ENCODE measurements at regions not wholly inside any gene's neighbourhood (a gene's known extent, or its start where the extent isn't known, plus 50 kb on each side); places are given as distances from the start of the nearest gene placed in this dataset.

- DNase-seq, result no peak
These were observed 217.6 kb downstream of the LYPLAL1 start for GRCh38 chr1:219391297-219391696.

DNA sequence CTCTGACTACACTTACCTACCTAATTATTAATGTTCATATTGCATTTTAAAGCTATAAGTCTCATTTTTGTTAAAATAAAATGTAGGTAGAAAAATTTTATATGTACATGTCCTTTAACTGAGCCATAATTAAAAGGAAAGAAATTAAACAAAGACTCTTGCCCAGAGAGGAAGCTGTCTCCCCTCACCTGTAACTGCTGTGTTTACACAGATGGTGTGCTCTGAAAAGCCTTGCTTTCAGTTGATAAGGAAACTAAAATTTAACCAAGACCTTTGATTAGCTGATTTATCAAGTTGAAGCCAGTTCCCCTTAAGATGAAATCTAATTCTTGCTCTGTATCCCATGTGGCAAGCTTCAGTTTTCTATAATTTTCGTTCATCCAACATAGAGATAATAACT is 213.5 kb downstream of the LYPLAL1 start:
- DNase-seq, result no peak

- DNase-seq, result no peak
These were observed 212.2 kb downstream of the LYPLAL1 start for GRCh38 chr1:219385787-219386427.

DNA sequence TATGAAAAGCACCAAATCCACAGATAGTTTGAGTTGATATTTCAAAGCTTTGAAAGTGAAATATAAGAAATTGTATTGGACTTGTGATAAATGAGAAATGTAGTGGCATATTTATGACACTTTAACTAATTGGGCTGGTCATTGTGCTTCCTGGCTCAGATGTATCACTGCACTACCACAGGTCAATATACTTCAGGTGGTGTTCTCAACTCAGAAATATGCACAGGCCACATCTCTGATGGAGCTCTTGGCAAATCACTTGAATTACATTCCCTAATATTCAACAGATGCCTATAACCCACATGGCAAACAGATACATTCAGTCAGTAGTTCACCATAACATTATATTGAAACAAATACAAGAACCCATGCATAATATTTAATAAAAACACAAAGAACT is 209.6 kb downstream of the LYPLAL1 start:
- no peak for DNase-seq

DNA sequence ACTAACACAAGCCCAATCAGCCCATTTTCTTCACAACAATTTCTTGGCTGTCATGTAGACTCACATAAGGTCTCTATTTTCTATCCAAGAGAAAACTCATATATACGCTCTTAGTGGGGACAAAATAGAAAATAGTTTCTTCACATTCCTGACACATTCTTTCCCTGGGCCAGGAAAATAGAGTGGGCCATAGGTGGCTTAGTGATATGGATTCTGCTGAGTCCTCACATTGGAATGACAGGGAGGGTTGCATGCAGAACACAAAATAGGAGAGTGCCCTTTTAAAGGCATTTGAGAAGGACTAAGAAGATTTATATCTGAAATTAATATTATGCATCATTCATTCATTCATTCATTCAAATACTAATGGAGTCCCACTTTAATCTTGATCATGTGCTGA is 207.7 kb downstream of the LYPLAL1 start:
- DNase-seq, result no peak

- no peak for DNase-seq
These were observed 206.8 kb downstream of the LYPLAL1 start for GRCh38 chr1:219380463-219380862.

GRCh38 chr1:219379691-219380090 is 206.0 kb downstream of the LYPLAL1 start:
- DNase-seq, result no peak

- no peak for DNase-seq
These were observed 201.0 kb downstream of the LYPLAL1 start for GRCh38 chr1:219374636-219375035.

DNA sequence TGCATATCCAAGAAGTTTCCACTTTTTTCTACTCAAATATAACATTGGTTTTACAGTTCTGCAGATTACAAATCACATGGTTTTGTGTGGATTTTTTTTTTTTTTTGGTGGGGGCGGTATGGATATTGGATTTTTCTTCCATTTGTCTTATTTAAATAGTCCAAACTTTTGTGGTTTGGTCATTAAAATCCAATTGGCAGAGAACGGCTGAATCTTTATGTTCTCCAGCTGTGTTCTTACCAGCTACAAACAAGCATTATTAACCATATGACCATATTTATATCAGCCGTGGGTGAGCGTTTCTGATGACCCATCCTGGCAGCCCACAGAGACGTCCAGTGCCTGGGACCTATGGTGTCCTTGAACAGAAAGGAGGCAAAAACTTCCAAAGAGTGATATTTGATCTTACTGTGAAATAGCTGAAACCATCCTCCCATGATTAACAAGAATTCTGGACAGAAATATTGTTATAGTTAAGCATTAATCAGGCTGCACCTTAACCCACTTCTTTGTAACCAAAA is 200.4 kb downstream of the LYPLAL1 start:
- no peak for DNase-seq

GRCh38 chr1:219373616-219373935 is 199.9 kb downstream of the LYPLAL1 start:
- DNase-seq, result no peak

DNA sequence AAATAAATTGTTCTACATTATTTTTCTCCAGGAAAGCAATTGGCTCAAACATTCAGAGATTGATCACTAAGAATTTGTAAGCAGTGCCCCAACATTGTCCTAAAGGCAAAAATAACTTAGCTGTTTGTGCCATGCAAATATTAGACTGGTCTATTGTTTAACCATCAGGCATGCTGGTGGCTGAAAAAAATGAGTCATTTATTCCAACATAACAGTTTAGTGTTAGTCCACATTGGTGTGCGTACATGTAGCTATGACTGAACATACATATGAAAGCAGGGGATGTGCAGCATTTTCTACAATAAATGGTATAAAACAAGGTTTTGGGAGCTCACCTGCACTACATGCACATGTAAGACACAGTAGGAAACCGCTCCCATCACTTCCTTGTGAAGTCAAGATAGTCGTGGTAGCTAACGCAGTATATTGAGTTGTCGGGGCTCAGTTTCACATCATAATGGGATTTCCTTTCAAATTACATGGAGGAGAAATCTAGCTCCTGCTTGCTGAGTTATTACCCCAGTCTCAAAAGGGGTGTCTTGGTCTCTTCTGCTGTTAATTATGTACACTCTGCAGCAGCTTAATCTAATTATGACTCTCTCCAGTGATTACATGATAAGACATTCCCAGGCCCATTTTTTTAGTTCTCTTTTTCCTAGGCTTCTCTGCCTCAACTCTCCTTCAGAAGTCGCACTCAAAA is 199.4 kb downstream of the LYPLAL1 start:
- no peak for DNase-seq

GRCh38 chr1:219371471-219371870 is 197.8 kb downstream of the LYPLAL1 start:
- DNase-seq, result no peak

- DNase-seq, result no peak
These were observed 193.8 kb downstream of the LYPLAL1 start for GRCh38 chr1:219367496-219367895.

- no peak for DNase-seq
These were observed 191.8 kb downstream of the LYPLAL1 start for GRCh38 chr1:219365451-219365850.

DNA sequence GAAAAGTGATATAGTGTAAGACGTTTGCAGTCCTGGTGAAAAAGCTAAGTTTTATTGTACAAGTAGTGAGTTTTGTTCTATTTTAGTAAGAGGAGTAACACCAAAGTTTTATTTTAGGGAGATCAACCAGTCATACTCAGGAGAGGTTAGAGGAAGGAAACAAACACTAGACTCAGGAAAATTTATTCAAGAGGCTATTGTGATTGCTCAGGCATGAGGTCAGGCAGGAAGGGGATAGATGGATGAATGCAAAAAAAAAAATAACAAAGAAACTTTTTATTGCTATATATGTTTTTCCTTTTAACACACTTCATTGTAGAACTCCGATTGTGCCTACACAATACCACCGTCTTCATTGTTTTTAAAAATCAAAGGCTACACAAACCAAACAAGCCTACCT is 189.0 kb downstream of the LYPLAL1 start:
- no peak for DNase-seq

GRCh38 chr1:219359126-219359525 is 185.4 kb downstream of the LYPLAL1 start:
- DNase-seq, result no peak

- no peak for DNase-seq
These were observed 184.4 kb downstream of the LYPLAL1 start for GRCh38 chr1:219358080-219358479.

DNA sequence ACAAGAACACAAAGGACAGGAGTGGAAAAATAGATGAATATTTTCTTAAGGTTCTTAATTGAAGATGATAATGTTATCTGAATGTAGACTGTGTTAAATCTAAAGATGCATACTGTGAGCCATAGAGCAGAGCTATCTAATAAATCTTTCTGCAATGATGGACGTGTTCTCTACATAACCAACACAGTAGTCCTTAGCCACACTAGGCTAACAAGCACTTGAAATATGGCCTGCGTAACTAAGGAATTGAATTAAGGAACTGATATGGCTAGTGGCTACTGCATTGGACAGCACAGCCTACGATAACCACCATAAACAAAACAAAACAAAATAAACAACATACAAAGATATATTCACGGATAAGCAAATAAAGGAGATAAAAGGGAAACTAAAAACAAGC is 181.3 kb downstream of the LYPLAL1 start:
- DNase-seq, result no peak

DNA sequence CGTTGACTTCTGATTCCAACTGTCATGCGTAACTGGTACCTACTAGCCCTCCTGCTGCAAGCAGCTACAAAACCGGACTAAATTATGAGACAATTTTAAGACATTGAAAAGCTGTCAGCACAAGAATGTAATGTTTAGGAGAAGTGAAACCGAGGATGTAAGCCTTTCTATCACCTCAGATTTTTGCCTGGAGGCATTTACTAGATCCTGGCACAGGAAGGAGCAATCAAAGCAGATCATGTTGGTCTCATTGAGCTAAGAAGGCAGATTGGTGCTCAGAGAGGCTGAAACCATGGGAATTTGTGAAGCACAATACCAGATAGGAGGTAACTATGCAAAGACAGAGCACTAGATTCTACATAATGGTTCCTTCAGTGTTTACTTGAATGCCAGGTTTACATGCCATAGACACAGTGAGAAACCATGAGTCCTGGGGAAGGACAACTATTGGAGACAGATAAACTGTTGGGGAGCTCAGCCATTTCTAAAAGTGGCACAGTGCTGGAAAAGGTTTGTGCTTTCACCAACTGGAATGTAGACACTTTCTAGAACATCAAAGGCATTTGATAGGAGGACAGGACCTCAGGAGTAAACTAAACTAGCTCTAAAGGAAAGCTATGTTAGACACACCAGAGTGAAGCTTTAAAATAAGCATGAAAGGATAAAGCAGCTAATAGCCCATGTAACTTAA is 179.4 kb downstream of the LYPLAL1 start:
- DNase-seq, result no peak

DNA sequence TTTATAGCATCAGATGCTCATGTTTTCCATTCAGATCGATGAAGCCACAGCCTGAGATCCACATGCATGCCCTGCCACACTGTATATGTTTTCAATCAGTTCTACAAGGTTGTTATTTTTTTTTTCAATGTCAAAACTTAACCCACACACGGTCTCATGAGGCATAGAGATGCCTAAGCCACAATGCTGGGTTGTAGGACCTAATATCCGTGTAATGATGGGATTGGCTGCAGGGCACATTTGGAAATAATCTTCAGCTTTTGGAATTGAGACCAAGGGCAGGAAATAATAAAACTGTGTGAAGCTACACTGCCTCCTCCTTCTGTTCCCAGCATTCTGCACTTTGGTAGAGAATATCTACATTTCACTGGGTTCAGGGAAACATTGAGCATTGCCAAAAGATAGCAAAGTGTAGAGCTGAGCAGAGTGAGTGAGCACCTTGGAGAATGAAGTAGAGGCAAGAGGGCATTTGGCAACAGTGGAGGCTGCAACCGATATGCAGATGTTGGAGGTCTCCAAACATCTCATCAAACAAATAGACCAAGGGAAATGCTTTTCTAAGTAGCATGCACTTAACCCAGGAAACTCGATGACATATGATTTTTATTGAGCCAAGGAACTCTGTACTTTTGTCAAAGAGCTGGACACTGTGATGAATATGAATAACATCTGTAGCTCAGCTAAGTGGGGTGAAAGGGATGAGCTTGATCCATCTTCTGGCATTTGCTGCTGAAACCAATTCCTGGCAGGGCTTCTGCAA is 176.7 kb downstream of the LYPLAL1 start:
- no peak for DNase-seq

DNA sequence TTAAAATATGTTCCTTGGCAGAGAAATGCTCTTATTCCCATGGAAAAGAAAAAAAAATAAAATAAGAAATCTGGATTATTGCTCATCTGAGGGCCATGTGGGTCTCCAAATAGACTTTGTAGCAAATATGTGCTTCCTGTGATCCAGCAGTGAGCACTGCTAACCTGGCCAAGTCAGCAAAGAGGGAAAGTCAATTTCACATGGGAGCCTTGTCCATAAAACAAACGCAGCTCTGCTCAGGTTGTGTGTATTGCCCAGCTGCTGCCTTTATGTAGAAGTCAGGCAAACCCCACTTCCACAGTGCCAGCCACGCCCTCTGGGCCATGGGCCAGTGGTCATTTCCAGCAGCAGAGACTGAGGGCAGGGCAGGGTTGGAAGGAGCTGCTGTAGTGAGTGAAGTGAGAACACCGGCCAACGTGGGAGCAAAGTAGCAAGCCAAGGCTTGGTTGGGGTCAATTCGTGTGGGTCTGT is 174.3 kb downstream of the LYPLAL1 start:
- DNase-seq, result no peak

DNA sequence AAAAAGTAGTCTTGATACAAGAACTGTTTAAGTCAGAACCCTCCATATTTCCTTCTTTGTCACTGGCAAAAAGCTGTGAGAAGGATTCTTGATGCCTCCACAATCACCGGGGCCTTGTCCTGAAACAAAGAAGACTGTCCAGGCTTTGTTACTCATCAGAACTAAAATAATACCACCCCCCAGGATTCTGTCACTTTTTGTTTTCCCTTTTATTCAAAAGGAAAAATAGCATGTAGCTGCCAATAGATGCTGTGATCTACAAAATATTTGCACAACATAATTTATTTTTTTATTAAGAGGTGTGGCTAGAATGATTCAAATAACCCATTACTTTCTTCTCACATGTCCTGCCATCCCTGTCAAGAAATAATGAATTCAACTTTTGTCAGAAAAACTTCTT is 173.7 kb downstream of the LYPLAL1 start:
- DNase-seq, result no peak

DNA sequence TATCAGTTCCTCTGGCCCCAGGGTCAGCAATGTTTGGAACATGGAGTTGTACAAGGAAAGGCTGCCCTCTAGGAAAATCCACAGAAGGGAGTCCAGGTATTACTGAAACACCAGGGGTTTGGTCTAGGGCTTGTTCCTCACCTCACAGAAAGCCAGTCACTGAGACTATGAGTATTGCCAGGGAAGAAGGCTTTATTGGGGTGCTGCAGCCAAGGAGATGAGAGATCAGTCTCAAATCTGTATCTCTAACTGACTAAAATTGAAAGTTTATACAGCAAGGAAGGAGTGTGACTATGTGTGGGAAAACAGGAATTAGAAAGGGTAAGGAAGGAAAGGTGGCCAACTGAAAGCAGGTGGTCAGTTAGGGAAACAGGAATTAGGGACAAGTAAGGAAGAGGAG is 172.3 kb downstream of the LYPLAL1 start:
- DNase-seq, result no peak
